ENCODE measurements at regions not wholly inside any gene's neighbourhood (a gene's known extent, or its start where the extent isn't known, plus 50 kb on each side); places are given as distances from the start of the nearest gene placed in this dataset.

DNA sequence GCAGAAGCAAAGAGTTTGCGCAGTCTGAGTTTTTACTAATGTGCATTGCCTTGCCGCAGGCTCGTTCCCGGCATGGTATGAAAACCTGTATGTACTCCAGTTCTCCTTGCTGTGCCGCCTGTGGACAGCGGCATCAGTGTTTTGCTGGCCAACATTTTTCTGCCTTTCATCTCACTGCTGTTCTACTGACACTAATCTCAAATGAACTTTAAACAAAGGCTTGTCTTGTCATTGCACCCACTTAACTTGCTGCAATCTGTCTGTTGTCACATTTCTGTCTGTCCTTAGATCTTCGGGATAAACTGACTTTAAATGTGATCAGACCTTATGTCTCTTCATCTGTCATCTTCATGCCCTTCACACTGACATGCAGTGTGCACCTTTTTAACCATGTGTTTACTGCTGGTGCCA is 71.7 kb upstream of the ZNRF2 start:
- no peak for DNase-seq (ENCODE audit: low read depth)
- TF ChIP-seq CTCF (IDR thresholded peaks at IDR 0.05; ENCODE audit: low read depth, low read length, missing control alignments): no peak
- no peak overlapping the region for H3K4me3 ChIP-seq (ENCODE audit: low read depth, low read length)

GRCh38 chr7:30213637-30214036 is 70.8 kb upstream of the ZNRF2 start:
- no peak overlapping the region for H3K4me3 ChIP-seq (ENCODE audit: low read depth, low read length)
- no peak for TF ChIP-seq CTCF (IDR thresholded peaks at IDR 0.05; ENCODE audit: low read depth, low read length, missing control alignments)
- no peak for DNase-seq (ENCODE audit: low read depth)

- no peak for DNase-seq (ENCODE audit: low read depth)
- no peak overlapping the region for H3K4me3 ChIP-seq (ENCODE audit: low read depth, low read length)
- TF ChIP-seq CTCF (IDR thresholded peaks at IDR 0.05; ENCODE audit: low read depth, low read length, missing control alignments): no peak
Measured at GRCh38 chr7:30214651-30215137, 69.7 kb upstream of the ZNRF2 start.

- H3K4me3 ChIP-seq (ENCODE audit: low read depth, low read length): no peak overlapping the region
- no peak for DNase-seq (ENCODE audit: low read depth)
- no peak for TF ChIP-seq CTCF (IDR thresholded peaks at IDR 0.05; ENCODE audit: low read depth, low read length, missing control alignments)
Measured at GRCh38 chr7:30221764-30222163, 62.6 kb upstream of the ZNRF2 start.

DNA sequence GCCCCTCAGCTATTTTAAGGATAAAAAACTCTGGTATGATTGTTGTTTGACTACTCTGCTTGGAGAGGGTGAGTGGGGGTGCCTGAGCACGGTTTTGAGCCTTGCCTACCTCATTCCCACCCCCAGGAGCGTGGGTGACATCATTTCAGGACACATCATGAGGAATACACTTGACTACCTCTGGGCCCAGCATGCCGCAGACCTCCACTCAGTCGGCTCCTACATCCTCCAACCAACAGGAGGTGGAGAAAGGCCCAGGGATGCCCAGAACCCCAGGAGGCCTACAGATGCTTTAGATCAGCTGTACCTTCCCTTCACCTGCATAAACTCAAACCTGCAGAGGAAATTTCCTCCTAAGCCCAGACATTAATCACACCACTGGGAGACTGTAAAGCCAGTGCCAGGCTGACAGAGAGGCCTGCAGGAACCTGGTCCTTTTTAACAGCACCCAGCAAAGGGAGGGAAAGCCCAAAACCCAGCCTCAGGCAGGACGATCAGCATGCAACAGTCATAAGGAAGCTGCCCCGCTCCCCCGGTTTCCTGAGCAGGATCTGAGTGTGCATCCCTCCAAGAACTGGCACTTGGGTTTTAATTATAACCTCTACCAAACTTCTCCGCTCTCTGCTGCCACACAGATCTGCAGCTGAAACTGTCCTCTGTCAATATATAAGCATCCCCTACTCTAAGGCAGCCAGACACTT is 61.7 kb upstream of the ZNRF2 start:
- no peak for TF ChIP-seq CTCF (IDR thresholded peaks at IDR 0.05; ENCODE audit: low read depth, low read length, missing control alignments)
- no peak for DNase-seq (ENCODE audit: low read depth)
- no peak overlapping the region for H3K4me3 ChIP-seq (ENCODE audit: low read depth, low read length)

- H3K4me3 ChIP-seq (ENCODE audit: low read depth, low read length): no peak overlapping the region
Measured at GRCh38 chr7:30223896-30224295, 60.5 kb upstream of the ZNRF2 start.

More at GRCh38 chr7:30223896-30224295, 60.5 kb upstream of the ZNRF2 start:
- no peak for TF ChIP-seq CTCF (IDR thresholded peaks at IDR 0.05; ENCODE audit: low read depth, low read length, missing control alignments)
- DNase-seq (ENCODE audit: low read depth): no peak

All from GM12864 (cell line).